GM12878 (cell line): ENCODE measurements at regions not wholly inside any gene's neighbourhood (a gene's known extent, or its start where the extent isn't known, plus 50 kb on each side); places are given as distances from the start of the nearest gene placed in this dataset.

Source experiments
- DPF2 ChIP-seq: fragments of 450-650 bp; IDR thresholded peaks from 2 replicates; pipeline ENCODE4 v1.6.1; 2017; ENCODE audit warnings: mild to moderate bottlenecking
- FOXM1 ChIP-seq: IDR thresholded peaks from 2 replicates; pipeline ENCODE4 v1.6.1; 2012; ENCODE audit warnings: low read depth, mild to moderate bottlenecking, inconsistent platforms, low read length, moderate library complexity
- GABPA ChIP-seq: IDR thresholded peaks from 2 replicates; pipeline ENCODE4 v1.6.1; 2014; ENCODE audit warnings: antibody characterized with exemption, low read depth, mild to moderate bottlenecking, inconsistent platforms
- JUND ChIP-seq: IDR thresholded peaks from 2 replicates; pipeline ENCODE4 v1.6.1; 2012; ENCODE audit warnings: low read depth, mild to moderate bottlenecking, low read length, improper control_type of control experiment, moderate library complexity
- LARP7 ChIP-seq: fragments of 450-650 bp; IDR thresholded peaks from 2 replicates; pipeline ENCODE4 v1.6.1; 2017; ENCODE audit warnings: mild to moderate bottlenecking
- MEF2B ChIP-seq: fragments of 450-650 bp; IDR thresholded peaks from 2 replicates; pipeline ENCODE4 v1.6.1; 2018; ENCODE audit warnings: mild to moderate bottlenecking, moderate library complexity; ENCODE audit not compliant: partially characterized antibody, poor library complexity, severe bottlenecking
- NFIC ChIP-seq: IDR thresholded peaks from 2 replicates; pipeline ENCODE4 v1.6.1; 2012; ENCODE audit warnings: low read depth, mild to moderate bottlenecking, inconsistent platforms, low read length, moderate library complexity
- PAX8 ChIP-seq: fragments of 450-650 bp; IDR thresholded peaks from 2 replicates; pipeline ENCODE4 v1.6.1; 2017; ENCODE audit warnings: mild to moderate bottlenecking, moderate library complexity
- POU2F2 ChIP-seq: IDR thresholded peaks from 3 replicates; pipeline ENCODE4 v1.6.1; 2011; ENCODE audit warnings: low read depth, mild to moderate bottlenecking, low read length, borderline replicate concordance
- RAD51 ChIP-seq: fragments of 450-650 bp; IDR thresholded peaks from 2 replicates; pipeline ENCODE4 v1.6.1; 2016; ENCODE audit warnings: moderate library complexity, mild to moderate bottlenecking, inconsistent platforms
- RBBP5 ChIP-seq: fragments of 200-600 bp; sonication (generic); conservative IDR thresholded peaks from 2 replicates; pipeline ENCODE4 v1.6.1; 2016
- SMARCA5 ChIP-seq: fragments of 450-650 bp; IDR thresholded peaks from 2 replicates; pipeline ENCODE4 v1.6.1; 2017; ENCODE audit warnings: mild to moderate bottlenecking
- SREBF1 ChIP-seq: IDR thresholded peaks from 2 replicates; pipeline ENCODE4 v1.6.1; 2012; ENCODE audit warnings: mild to moderate bottlenecking, low read length
- SREBF2 ChIP-seq: IDR thresholded peaks from 2 replicates; pipeline ENCODE4 v1.6.1; 2012; ENCODE audit warnings: mild to moderate bottlenecking, low read length
- SRF ChIP-seq, 2 experiments: IDR thresholded peaks; 2 replicates each; pipeline ENCODE4 v1.6.1; 2011; ENCODE audit warnings: low read depth in 2 of 2, low read length in 2 of 2, mild to moderate bottlenecking in 1 of 2, moderate library complexity in 1 of 2
- STAT3 ChIP-seq: IDR thresholded peaks from 2 replicates; pipeline ENCODE4 v1.6.1; 2011; ENCODE audit warnings: low read depth, low read length, improper control_type of control experiment
- TAF1 ChIP-seq: IDR thresholded peaks from 2 replicates; pipeline ENCODE4 v1.6.1; 2011; ENCODE audit warnings: mild to moderate bottlenecking, low read depth, low read length, borderline replicate concordance
- TCF3 ChIP-seq: IDR thresholded peaks from 2 replicates; pipeline ENCODE4 v1.6.1; 2012; ENCODE audit warnings: low read depth, mild to moderate bottlenecking, low read length, borderline replicate concordance; ENCODE audit not compliant: insufficient read depth
- ZBED1 ChIP-seq: IDR thresholded peaks from 2 replicates; pipeline ENCODE4 v1.6.1; 2016; ENCODE audit warnings: borderline replicate concordance
- TF ChIP-seq, protein P1 (sequence below): fragments of 450-650 bp; IDR thresholded peaks from 2 replicates; pipeline ENCODE4 v1.6.1; 2016; ENCODE audit warnings: mild to moderate bottlenecking
- TF ChIP-seq, protein P2 (sequence below): IDR thresholded peaks from 2 replicates; pipeline ENCODE4 v1.6.1; 2011; ENCODE audit warnings: mild to moderate bottlenecking, low read depth, low read length, moderate library complexity; ENCODE audit not compliant: insufficient replicate concordance
- TF ChIP-seq, protein P3 (sequence below): fragments of 450-650 bp; formaldehyde crosslinking; IDR thresholded peaks from 2 replicates; pipeline ENCODE4 v1.4.0; 2020; ENCODE audit warnings: mild to moderate bottlenecking, moderate library complexity
- TF ChIP-seq, protein P4 (sequence below): fragments of 450-650 bp; IDR thresholded peaks from 2 replicates; pipeline ENCODE4 v1.6.1; 2016; ENCODE audit warnings: mild to moderate bottlenecking

DNA sequence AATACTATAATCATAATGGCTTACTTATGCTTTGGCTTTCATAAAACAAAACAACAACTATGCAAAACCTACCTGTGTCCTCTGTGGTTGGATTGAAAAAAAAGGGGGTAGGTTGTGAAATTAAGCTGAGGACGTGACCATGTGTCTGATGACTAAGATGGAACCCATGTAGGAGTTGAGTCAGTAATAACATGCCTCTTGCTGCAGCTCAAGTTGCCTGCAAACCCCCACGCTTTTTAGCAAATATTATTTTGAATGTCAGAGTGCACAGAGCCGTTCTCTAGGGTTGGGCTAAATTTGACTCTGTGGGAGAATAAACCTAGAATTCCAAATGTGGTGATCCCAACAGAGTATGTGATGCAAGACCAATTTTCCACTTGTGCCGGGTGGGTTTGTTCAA is 209.3 kb downstream of the KCNRG start (continued):
- peak; percentile 94 for TF ChIP-seq NFIC
- TF ChIP-seq, protein P1, sequence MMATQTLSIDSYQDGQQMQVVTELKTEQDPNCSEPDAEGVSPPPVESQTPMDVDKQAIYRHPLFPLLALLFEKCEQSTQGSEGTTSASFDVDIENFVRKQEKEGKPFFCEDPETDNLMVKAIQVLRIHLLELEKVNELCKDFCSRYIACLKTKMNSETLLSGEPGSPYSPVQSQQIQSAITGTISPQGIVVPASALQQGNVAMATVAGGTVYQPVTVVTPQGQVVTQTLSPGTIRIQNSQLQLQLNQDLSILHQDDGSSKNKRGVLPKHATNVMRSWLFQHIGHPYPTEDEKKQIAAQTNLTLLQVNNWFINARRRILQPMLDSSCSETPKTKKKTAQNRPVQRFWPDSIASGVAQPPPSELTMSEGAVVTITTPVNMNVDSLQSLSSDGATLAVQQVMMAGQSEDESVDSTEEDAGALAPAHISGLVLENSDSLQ: no peak
- TF ChIP-seq STAT3: no peak
- TF ChIP-seq TAF1: no peak
- TF ChIP-seq FOXM1: peak; percentile 95; the same call in 1 of the 2 replicates
- peak; percentile 73 for TF ChIP-seq GABPA
- TF ChIP-seq MEF2B: no peak
- TF ChIP-seq, protein P2, sequence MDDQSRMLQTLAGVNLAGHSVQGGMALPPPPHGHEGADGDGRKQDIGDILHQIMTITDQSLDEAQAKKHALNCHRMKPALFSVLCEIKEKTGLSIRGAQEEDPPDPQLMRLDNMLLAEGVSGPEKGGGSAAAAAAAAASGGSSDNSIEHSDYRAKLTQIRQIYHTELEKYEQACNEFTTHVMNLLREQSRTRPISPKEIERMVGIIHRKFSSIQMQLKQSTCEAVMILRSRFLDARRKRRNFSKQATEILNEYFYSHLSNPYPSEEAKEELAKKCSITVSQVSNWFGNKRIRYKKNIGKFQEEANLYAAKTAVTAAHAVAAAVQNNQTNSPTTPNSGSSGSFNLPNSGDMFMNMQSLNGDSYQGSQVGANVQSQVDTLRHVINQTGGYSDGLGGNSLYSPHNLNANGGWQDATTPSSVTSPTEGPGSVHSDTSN: no peak
- TF ChIP-seq POU2F2: peak; percentile 75; the same call in 1 of the 3 replicates
- TF ChIP-seq RAD51: no peak
- TF ChIP-seq SMARCA5: no peak
- TF ChIP-seq SRF (IDR thresholded peaks at IDR 0.05; ENCODE audit: low read depth in 2 of 2, low read length in 2 of 2): peak in 1 of 2 experiments; percentile 72; a peak in 2 of 4 replicates
- TF ChIP-seq SREBF2: no peak
- 0 out of 2 replicates have a peak, but pooled peaks have one; percentile 60 for TF ChIP-seq TCF3
- no peak for TF ChIP-seq JUND
- peak; percentile 23; the same call in 1 of the 2 replicates for TF ChIP-seq SREBF1
- no peak for TF ChIP-seq PAX8
- TF ChIP-seq RBBP5: no peak
- no peak for TF ChIP-seq DPF2
- TF ChIP-seq ZBED1: peak; percentile 96
- TF ChIP-seq, protein P3, sequence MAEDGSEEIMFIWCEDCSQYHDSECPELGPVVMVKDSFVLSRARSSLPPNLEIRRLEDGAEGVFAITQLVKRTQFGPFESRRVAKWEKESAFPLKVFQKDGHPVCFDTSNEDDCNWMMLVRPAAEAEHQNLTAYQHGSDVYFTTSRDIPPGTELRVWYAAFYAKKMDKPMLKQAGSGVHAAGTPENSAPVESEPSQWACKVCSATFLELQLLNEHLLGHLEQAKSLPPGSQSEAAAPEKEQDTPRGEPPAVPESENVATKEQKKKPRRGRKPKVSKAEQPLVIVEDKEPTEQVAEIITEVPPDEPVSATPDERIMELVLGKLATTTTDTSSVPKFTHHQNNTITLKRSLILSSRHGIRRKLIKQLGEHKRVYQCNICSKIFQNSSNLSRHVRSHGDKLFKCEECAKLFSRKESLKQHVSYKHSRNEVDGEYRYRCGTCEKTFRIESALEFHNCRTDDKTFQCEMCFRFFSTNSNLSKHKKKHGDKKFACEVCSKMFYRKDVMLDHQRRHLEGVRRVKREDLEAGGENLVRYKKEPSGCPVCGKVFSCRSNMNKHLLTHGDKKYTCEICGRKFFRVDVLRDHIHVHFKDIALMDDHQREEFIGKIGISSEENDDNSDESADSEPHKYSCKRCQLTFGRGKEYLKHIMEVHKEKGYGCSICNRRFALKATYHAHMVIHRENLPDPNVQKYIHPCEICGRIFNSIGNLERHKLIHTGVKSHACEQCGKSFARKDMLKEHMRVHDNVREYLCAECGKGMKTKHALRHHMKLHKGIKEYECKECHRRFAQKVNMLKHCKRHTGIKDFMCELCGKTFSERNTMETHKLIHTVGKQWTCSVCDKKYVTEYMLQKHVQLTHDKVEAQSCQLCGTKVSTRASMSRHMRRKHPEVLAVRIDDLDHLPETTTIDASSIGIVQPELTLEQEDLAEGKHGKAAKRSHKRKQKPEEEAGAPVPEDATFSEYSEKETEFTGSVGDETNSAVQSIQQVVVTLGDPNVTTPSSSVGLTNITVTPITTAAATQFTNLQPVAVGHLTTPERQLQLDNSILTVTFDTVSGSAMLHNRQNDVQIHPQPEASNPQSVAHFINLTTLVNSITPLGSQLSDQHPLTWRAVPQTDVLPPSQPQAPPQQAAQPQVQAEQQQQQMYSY (CRISPR knock-in tag): no peak
- TF ChIP-seq, protein P4, sequence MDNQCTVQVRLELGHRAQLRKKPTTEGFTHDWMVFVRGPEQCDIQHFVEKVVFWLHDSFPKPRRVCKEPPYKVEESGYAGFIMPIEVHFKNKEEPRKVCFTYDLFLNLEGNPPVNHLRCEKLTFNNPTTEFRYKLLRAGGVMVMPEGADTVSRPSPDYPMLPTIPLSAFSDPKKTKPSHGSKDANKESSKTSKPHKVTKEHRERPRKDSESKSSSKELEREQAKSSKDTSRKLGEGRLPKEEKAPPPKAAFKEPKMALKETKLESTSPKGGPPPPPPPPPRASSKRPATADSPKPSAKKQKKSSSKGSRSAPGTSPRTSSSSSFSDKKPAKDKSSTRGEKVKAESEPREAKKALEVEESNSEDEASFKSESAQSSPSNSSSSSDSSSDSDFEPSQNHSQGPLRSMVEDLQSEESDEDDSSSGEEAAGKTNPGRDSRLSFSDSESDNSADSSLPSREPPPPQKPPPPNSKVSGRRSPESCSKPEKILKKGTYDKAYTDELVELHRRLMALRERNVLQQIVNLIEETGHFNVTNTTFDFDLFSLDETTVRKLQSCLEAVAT: no peak
- TF ChIP-seq LARP7: no peak
